ENCODE measurements at regions not wholly inside any gene's neighbourhood (a gene's known extent, or its start where the extent isn't known, plus 50 kb on each side); places are given as distances from the start of the nearest gene placed in this dataset.
A peak's percentile ranks its signal among the peaks of the same experiment; 100 is the strongest.

DNA sequence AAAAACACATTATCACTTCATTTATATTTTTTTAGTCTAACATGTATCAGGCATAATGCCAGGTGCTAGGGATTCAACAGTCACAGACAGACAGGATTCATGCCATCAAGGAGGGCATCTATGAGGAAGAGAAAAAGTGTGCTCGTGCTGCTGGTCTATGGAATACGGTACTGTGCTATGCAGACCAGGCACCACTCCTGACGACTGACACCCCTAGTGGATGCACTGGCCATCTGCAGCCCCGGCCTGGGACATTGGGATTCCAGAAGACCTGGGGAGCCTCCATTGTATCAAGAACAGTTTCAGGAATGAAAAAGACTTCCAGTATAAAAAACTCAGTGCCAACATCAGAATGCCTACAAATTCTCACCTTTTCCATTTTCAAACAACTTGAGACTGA lies 94.0 kb downstream of the KLF12 start:
- TF ChIP-seq CTCF (conservative IDR thresholded peaks at IDR 0.05 in 1 of 2, IDR thresholded peaks at IDR 0.05 in 1 of 2; ENCODE audit: extremely low read depth in 1 of 2, insufficient read depth in 1 of 2, low read depth in 1 of 2, low read length in 2 of 2) (peak; percentile 50 to 55), EZH2 (IDR thresholded peaks at IDR 0.05; ENCODE audit: borderline replicate concordance, low read length) (no peak)

Data from mammary epithelial cell (primary cell).